ENCODE measurements at regions not wholly inside any gene's neighbourhood (a gene's known extent, or its start where the extent isn't known, plus 50 kb on each side); places are given as distances from the start of the nearest gene placed in this dataset.

DNA sequence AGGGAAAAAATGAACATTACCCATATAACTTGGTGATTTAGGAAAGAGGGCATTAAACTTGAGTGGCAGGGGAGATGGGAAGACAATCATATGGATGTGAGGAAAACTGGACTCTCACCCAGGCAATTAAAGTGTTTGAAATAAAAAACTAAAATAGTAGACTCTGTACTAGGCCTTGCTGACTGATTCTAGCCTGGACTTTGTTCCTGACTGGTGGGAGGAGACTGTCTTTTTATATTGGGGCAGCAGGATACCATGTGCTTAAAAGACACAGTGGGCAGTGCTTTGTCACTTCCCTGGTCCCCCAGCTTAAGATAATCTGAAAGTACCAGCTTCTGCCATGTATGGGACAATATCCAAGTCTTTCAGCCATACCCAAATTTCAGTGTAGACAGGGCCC, 107.0 kb downstream of the ACTL7B start:
- TF ChIP-seq, protein P1, sequence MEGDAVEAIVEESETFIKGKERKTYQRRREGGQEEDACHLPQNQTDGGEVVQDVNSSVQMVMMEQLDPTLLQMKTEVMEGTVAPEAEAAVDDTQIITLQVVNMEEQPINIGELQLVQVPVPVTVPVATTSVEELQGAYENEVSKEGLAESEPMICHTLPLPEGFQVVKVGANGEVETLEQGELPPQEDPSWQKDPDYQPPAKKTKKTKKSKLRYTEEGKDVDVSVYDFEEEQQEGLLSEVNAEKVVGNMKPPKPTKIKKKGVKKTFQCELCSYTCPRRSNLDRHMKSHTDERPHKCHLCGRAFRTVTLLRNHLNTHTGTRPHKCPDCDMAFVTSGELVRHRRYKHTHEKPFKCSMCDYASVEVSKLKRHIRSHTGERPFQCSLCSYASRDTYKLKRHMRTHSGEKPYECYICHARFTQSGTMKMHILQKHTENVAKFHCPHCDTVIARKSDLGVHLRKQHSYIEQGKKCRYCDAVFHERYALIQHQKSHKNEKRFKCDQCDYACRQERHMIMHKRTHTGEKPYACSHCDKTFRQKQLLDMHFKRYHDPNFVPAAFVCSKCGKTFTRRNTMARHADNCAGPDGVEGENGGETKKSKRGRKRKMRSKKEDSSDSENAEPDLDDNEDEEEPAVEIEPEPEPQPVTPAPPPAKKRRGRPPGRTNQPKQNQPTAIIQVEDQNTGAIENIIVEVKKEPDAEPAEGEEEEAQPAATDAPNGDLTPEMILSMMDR (IDR thresholded peaks at IDR 0.05; ENCODE audit: low read depth, low read length), result no peak
- no peak for TF ChIP-seq EZH2phosphoT487 (IDR thresholded peaks at IDR 0.05; ENCODE audit: low read depth)
